ENCODE measurements at regions not wholly inside any gene's neighbourhood (a gene's known extent, or its start where the extent isn't known, plus 50 kb on each side); places are given as distances from the start of the nearest gene placed in this dataset.

GRCh38 chr3:177977381-177978158, 558.7 kb upstream of the KCNMB2 start:
- DNase-seq (ENCODE audit: low spot score), result no peak

GRCh38 chr3:177978946-177979345, 557.3 kb upstream of the KCNMB2 start:
- no peak for DNase-seq (ENCODE audit: low spot score)

DNA sequence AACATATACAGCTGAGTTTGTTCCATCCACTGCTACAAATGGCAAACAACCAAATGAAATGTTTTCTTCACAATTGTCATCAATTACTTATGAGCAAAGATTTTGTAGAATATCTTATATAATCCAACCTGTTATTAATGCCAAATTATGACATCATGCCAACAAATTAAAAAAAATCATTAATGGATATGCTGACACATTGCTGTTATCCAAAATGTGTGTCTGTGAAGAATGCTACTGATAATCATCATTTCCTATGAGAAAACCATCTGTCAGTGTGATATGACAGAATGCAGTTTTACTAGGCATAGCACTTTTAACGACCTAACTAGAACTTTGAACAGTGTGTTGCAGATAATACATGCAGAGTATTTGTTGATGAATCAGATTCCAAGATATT, 556.5 kb upstream of the KCNMB2 start:
- DNase-seq (ENCODE audit: low spot score), result no peak

GRCh38 chr3:177981576-177981975, 554.7 kb upstream of the KCNMB2 start:
- no peak for DNase-seq (ENCODE audit: low spot score)

GRCh38 chr3:177982034-177982433, 554.2 kb upstream of the KCNMB2 start:
- no peak for DNase-seq (ENCODE audit: low spot score)

- DNase-seq (ENCODE audit: low spot score), result no peak
Measured at GRCh38 chr3:177983320-177983719, 552.9 kb upstream of the KCNMB2 start.

DNA sequence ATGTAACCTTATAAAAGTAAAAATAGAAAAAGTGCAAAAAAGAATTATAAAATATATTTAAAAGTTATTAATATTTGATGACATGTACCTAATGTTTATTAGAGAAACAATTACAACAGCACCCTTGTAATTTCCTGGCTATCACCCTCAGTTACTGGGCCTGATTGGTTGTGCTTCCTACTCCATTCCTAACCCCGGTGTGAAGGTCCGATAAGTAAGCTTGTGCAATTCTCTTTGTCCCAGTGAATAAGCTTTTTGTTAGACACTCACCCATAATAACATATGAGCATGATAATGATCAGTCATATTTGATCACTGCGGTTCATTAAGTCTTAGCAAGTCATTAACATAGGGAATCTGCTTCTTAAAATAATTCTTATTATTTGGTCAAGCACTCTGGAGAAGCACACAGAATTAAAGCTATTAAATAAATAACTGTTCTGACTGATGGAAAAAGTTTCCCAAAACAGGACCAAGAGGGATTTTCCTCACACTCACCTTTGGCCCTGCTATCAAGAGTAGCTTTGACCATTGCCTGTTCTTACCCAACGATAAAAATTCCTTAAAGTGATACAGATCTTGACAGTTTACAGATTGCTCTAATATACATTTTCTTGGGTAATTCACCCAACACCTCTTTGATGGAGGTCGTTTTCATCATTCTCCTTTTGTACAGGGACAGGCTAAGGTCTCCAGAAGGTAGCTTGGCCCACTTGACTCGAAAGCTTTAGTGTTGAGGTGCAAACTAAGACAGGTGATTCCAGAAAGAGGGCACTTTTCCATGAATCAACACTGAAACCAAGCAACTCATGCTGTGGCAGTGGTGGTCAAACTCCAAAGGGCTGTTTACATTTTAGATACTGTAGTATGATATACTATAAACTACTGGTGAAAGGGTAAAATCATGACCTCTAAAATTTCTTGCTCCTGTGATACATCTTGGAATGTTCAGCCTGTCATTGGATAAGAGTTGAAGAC, 543.0 kb upstream of the KCNMB2 start:
- DNase-seq (ENCODE audit: low spot score), result peak; percentile 5

GRCh38 chr3:177994976-177995375, 541.3 kb upstream of the KCNMB2 start:
- DNase-seq (ENCODE audit: low spot score), result no peak

DNA sequence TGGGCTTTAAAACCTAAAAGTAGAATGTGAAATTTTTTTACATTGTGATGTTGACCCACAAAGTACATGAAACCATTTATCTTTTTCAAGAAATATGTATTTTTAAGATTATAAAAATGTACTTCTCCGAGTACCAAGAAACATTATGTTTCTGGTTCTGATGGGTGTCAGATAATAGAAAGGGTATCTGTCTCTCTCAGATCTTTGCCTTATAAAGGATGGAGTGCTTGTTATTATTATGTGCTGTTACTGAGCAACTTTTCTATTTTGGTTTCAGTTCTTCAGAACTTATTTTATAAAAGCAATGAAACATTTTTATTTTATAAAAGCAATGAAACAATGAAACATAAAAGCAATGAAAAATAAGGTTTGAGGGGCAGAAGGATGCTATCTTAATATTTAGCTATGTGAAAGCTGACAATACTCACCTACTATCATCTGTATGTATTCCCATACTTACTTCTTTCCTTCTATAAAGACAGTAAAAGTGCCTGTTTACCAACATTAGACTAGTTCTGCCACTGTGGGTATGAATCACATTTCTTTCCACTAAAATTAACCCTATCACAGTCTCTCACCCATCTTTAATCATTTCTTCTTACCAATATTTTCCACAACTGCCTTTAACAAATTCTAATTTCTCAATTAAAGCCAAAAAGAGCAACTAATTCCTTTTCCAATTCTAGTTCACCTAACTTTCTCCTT, 540.7 kb upstream of the KCNMB2 start:
- DNase-seq (ENCODE audit: low spot score), result no peak

- peak; percentile 52 for DNase-seq (ENCODE audit: low spot score)
Measured at GRCh38 chr3:178001670-178002101, 534.5 kb upstream of the KCNMB2 start.

DNA sequence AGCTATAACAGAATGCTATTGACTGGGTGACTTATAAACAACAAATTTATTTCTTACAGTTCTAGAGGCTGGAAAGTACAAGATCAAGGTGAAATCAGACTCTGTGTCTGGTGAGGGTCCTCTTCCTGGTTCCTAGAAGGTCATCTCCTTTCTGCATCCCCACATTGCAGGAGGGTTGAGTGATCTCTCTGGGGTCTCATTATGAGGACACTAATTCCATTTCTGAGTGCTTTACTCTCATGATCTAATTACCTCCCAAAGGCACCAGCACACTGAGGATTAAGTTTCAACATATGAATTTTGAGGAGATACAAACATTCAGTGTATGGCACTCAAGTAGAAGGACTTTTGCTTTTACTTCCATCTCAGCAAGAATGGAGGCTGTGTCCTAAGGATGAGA, 534.1 kb upstream of the KCNMB2 start:
- peak; percentile 97 for DNase-seq (ENCODE audit: low spot score)

GRCh38 chr3:178003756-178004155, 532.5 kb upstream of the KCNMB2 start:
- DNase-seq (ENCODE audit: low spot score), result no peak

GRCh38 chr3:178005961-178006360, 530.3 kb upstream of the KCNMB2 start:
- DNase-seq (ENCODE audit: low spot score), result no peak

DNA sequence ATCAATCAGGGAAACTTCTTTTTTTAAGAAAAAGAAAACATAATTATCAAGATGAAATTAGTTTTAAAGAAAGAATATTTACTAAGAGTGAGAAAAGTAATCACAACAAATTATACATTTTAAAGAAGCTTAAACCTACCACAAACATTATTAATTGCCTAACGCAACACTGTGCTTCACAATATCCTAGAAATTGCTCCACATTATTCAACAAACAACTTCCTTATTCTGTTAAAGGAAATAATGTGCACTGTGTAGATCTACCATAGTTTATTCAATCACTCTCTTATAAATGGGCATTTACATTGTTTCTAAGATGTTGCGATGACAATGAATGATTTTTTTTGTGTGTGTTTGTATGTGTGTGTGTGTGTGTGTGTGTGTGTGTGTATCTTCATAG, 525.9 kb upstream of the KCNMB2 start:
- DNase-seq (ENCODE audit: low spot score), result no peak

DNA sequence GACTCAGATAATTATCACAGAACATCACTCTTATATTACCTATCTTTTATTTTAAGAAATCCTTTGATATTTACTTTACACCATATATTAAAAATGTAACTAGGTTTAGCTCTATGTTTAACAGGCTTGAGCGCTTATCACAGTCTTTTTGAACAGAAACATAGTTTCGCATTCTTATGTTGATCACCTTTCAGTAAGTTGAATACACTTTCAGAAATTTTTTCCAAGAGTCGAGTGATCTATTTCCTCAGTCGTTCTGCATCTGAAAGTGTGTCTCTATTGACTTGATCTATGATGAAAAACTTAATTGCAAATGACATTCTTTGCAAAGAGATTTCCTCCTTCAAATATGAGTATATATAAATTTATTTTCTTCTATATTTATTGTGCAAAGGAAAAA, 516.6 kb upstream of the KCNMB2 start:
- no peak for DNase-seq (ENCODE audit: low spot score)

- DNase-seq (ENCODE audit: low spot score), result no peak
Measured at GRCh38 chr3:178022599-178022998, 513.6 kb upstream of the KCNMB2 start.

- no peak for DNase-seq (ENCODE audit: low spot score)
Measured at GRCh38 chr3:178028933-178029332, 507.3 kb upstream of the KCNMB2 start.

DNA sequence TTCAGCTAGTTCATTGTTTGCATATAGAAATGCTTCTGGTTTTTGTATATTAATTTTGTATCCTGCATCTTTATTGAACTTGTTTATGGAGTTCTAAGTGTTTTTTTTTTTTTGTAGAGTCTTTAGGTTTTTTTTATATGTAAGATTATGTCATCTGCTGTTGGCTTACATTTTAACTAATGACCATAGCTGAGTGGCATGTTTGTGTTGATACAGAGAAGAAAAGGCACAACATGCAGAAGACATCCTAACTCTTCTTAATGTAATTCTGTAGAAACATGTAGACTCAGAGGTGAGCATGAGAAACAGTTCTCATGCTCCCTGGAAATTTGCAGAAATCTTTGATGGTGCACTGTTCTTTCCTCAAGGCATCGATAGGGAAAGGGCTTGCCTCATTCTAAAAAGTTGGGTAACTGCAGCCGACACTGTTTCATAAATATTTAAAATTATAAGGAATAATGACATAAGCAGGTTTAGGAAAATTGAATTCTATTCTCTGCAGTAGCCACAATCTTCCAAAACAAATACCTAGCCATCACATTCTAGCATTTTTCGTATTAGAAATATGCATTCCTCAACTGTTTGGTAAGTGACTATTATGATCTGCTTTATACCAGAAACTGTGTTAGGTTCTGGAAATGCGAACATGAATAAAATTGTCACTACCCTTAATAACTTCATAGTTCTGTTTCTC, 499.6 kb upstream of the KCNMB2 start:
- DNase-seq (ENCODE audit: low spot score), result no peak

GRCh38 chr3:178041931-178042330, 494.3 kb upstream of the KCNMB2 start:
- no peak for DNase-seq (ENCODE audit: low spot score)

DNA sequence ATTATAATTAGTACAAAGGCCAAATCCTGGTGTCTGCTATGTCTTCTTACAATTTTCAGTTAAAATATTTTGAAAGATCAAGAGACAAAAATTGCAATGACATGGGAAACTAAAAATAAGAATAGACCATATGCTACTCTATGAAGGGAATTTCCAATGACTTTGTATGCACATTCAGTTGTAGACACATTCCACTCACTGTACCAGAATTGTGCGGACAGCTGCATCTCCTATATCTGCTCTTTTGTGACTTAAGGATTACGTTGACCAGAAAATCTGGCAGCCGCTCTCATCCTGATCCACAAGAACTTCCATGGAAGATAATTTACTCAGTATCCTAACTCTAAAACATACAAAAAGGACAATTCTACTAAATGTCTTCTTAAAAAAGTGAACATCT, 493.9 kb upstream of the KCNMB2 start:
- no peak for DNase-seq (ENCODE audit: low spot score)

DNA sequence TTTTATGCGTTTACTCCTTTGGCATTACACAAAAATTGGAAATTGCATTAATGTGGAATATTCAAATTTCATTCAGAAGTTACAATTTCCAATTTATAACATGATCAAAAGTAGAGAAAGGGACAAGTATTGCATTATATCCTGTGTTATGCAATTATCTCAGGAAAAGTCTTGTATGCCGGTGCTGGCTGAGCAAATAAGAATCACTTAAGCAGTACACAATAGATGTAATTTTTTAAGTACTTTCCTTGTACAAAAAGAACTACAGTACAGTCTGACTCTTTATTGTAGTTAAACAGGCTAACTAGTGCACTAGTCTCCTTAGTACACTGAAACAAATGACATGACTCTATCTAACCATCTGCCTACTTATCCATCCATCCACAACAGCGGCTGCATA, 493.2 kb upstream of the KCNMB2 start:
- DNase-seq (ENCODE audit: low spot score), result no peak
